ENCODE measurements at regions not wholly inside any gene's neighbourhood (a gene's known extent, or its start where the extent isn't known, plus 50 kb on each side); places are given as distances from the start of the nearest gene placed in this dataset.

DNA sequence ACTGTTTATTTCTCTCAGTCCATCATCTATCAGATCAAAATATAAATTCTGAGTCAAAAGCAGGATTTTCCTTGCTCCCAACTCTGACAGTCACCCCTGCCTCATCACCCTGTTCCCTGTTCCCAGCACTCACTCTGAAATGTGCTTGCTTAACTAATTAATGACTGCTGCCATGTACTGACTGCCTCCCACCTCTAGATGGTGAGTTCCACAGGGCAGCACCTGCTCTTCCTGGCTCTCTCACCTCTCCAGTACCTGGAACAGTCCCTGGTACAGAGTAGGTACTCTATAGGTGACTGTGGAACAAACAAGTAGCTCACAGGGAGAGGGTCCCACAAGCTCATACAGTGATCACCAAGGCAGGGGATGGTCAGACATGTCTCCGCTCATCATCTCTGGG is 114.3 kb upstream of the C16orf82 start:
- ATAC-seq (ENCODE audit: low read depth in 2 of 2): no peak
- Histone ChIP-seq H3K27ac (ENCODE audit: insufficient read depth, low read length, poor library complexity, severe bottlenecking) (no peak overlapping the region), H3K27me3 (ENCODE audit: control insufficient read depth, insufficient read depth, low read length) (peaks cover 2% of the 10 kb centered on the region), H3K4me3 (ENCODE audit: low read depth, low read length) (no peak overlapping the region), H3K36me3 (ENCODE audit: control insufficient read depth, insufficient read depth, low read length) (no peaks in the 10 kb centered on the region), H3K9me3 (ENCODE audit: control insufficient read depth in 2 of 2, low read length in 2 of 2) (no peaks in the 10 kb centered on the region), H3K4me1 (ENCODE audit: control insufficient read depth, insufficient read depth, low read length, poor library complexity, severe bottlenecking) (no peaks in the 10 kb centered on the region)
- peaks cover 0 to 4% (median 0%) of the 10 kb centered on the region in 4 donors for H3K4me1 Mint-ChIP-seq
- H3K27ac Mint-ChIP-seq: no peak overlapping the region
- peaks cover 0 to 4% (median 0%) of the 10 kb centered on the region in 7 donors for H3K9me3 Mint-ChIP-seq
- H3K4me3 Mint-ChIP-seq: no peak overlapping the region
- peaks cover 14% of the 10 kb centered on the region for H3K27me3 Mint-ChIP-seq
- DNase-seq: no peak
- H3K36me3 Mint-ChIP-seq: no peaks in the 10 kb centered on the region

GRCh38 chr16:26957283-26957859 is 109.4 kb upstream of the C16orf82 start:
- Histone ChIP-seq H3K36me3 (ENCODE audit: control insufficient read depth, insufficient read depth, low read length) (no peaks in the 10 kb centered on the region), H3K9me3 (ENCODE audit: control insufficient read depth in 2 of 2, low read length in 2 of 2) (no peaks in the 10 kb centered on the region), H3K27ac (ENCODE audit: insufficient read depth, low read length, poor library complexity, severe bottlenecking) (no peak overlapping the region), H3K27me3 (ENCODE audit: control insufficient read depth, insufficient read depth, low read length) (no peaks in the 10 kb centered on the region), H3K4me3 (ENCODE audit: low read depth, low read length) (no peak overlapping the region), H3K4me1 (ENCODE audit: control insufficient read depth, insufficient read depth, low read length, poor library complexity, severe bottlenecking) (no peaks in the 10 kb centered on the region)
- H3K27me3 Mint-ChIP-seq: peaks cover 8% of the 10 kb centered on the region
- H3K36me3 Mint-ChIP-seq: no peaks in the 10 kb centered on the region
- peaks cover 0 to 6% (median 0%) of the 10 kb centered on the region in 7 donors for H3K9me3 Mint-ChIP-seq
- ATAC-seq (ENCODE audit: low read depth in 2 of 2): no peak
- no peak overlapping the region for H3K27ac Mint-ChIP-seq
- H3K4me3 Mint-ChIP-seq: no peak overlapping the region
- no peak for DNase-seq
- H3K4me1 Mint-ChIP-seq: peaks cover 0 to 8% (median 3%) of the 10 kb centered on the region in 4 donors

GRCh38 chr16:26959416-26960009 is 107.2 kb upstream of the C16orf82 start:
- Mint-ChIP-seq H3K27ac (no peak overlapping the region), H3K9me3 (peaks cover 0 to 4% (median 0%) of the 10 kb centered on the region in 7 donors), H3K36me3 (no peaks in the 10 kb centered on the region), H3K4me3 (no peak overlapping the region), H3K4me1 (peaks cover 0 to 11% (median 5%) of the 10 kb centered on the region in 4 donors), H3K27me3 (peaks cover 12% of the 10 kb centered on the region)
- ATAC-seq (ENCODE audit: low read depth in 2 of 2) (no peak), DNase-seq (no peak)
- Histone ChIP-seq H3K9me3 (ENCODE audit: control insufficient read depth in 2 of 2, low read length in 2 of 2) (no peaks in the 10 kb centered on the region), H3K4me3 (ENCODE audit: low read depth, low read length) (no peak overlapping the region), H3K4me1 (ENCODE audit: control insufficient read depth, insufficient read depth, low read length, poor library complexity, severe bottlenecking) (no peaks in the 10 kb centered on the region), H3K27me3 (ENCODE audit: control insufficient read depth, insufficient read depth, low read length) (no peaks in the 10 kb centered on the region), H3K36me3 (ENCODE audit: control insufficient read depth, insufficient read depth, low read length) (no peaks in the 10 kb centered on the region), H3K27ac (ENCODE audit: insufficient read depth, low read length, poor library complexity, severe bottlenecking) (no peak overlapping the region)

GRCh38 chr16:26961459-26961858 is 105.3 kb upstream of the C16orf82 start:
- Histone ChIP-seq H3K4me3 (ENCODE audit: low read depth, low read length) (no peak overlapping the region), H3K4me1 (ENCODE audit: control insufficient read depth, insufficient read depth, low read length, poor library complexity, severe bottlenecking) (no peaks in the 10 kb centered on the region), H3K36me3 (ENCODE audit: control insufficient read depth, insufficient read depth, low read length) (no peaks in the 10 kb centered on the region), H3K27me3 (ENCODE audit: control insufficient read depth, insufficient read depth, low read length) (no peaks in the 10 kb centered on the region), H3K9me3 (ENCODE audit: control insufficient read depth in 2 of 2, low read length in 2 of 2) (no peaks in the 10 kb centered on the region), H3K27ac (ENCODE audit: insufficient read depth, low read length, poor library complexity, severe bottlenecking) (no peak overlapping the region)
- Mint-ChIP-seq H3K9me3 (peaks cover 0 to 4% (median 0%) of the 10 kb centered on the region in 7 donors), H3K4me3 (no peak overlapping the region), H3K27ac (no peak overlapping the region), H3K36me3 (no peaks in the 10 kb centered on the region), H3K4me1 (peaks cover 0 to 11% (median 5%) of the 10 kb centered on the region in 4 donors), H3K27me3 (peaks cover 9% of the 10 kb centered on the region)
- no peak for ATAC-seq (ENCODE audit: low read depth in 2 of 2)
- DNase-seq: no peak

GRCh38 chr16:26963109-26963508 is 103.6 kb upstream of the C16orf82 start:
- no peak overlapping the region for H3K4me3 Mint-ChIP-seq
- no peak overlapping the region for H3K27ac ChIP-seq (ENCODE audit: insufficient read depth, low read length, poor library complexity, severe bottlenecking)
- peaks cover 4% of the 10 kb centered on the region for H3K27me3 Mint-ChIP-seq
- H3K9me3 Mint-ChIP-seq: peaks cover 0 to 4% (median 0%) of the 10 kb centered on the region in 7 donors
- DNase-seq (peak in 1 of 3 donors; percentile 23), ATAC-seq (ENCODE audit: low read depth in 2 of 2) (no peak)
- H3K9me3 ChIP-seq (ENCODE audit: control insufficient read depth in 2 of 2, low read length in 2 of 2): no peaks in the 10 kb centered on the region
- no peak overlapping the region for H3K27ac Mint-ChIP-seq
- no peaks in the 10 kb centered on the region for H3K36me3 Mint-ChIP-seq
- no peak overlapping the region for H3K4me3 ChIP-seq (ENCODE audit: low read depth, low read length)
- H3K27me3 ChIP-seq (ENCODE audit: control insufficient read depth, insufficient read depth, low read length): no peaks in the 10 kb centered on the region
- peaks cover 0 to 11% (median 1%) of the 10 kb centered on the region in 4 donors for H3K4me1 Mint-ChIP-seq
- no peaks in the 10 kb centered on the region for H3K36me3 ChIP-seq (ENCODE audit: control insufficient read depth, insufficient read depth, low read length)
- no peaks in the 10 kb centered on the region for H3K4me1 ChIP-seq (ENCODE audit: control insufficient read depth, insufficient read depth, low read length, poor library complexity, severe bottlenecking)

DNA sequence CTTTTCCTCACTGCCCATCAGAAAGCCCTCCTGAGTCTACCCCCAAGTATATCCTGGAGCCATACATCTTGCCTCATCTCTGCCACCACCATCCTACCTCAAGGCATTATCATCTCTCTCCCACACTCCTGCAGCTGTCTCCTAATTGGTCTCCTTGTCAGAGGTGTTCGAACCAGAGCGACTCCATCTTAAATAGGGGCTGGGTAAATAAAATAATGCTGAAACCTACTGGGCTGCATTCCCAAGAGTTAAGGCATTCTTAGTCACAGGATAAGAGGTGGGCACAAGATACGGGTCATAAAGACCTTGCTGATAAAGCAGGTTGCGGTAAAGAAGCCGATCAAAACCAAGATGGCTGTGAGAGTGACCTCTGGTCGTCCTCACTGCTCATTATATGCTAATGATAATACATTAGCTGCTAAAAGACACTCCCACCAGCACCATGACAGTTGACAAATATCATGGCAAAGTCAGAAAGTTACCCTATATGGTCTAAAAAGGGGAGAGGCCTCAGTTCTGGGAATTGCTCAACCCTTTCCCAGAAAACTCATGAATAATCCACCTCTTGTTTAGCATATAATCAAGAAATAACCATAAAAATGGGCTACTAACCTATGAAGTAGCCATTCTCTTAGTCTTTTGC is 97.0 kb upstream of the C16orf82 start:
- Histone ChIP-seq H3K9me3 (ENCODE audit: control insufficient read depth in 2 of 2, low read length in 2 of 2) (no peaks in the 10 kb centered on the region), H3K27ac (ENCODE audit: insufficient read depth, low read length, poor library complexity, severe bottlenecking) (no peak overlapping the region), H3K4me1 (ENCODE audit: control insufficient read depth, insufficient read depth, low read length, poor library complexity, severe bottlenecking) (no peaks in the 10 kb centered on the region), H3K27me3 (ENCODE audit: control insufficient read depth, insufficient read depth, low read length) (no peaks in the 10 kb centered on the region), H3K4me3 (ENCODE audit: low read depth, low read length) (no peak overlapping the region), H3K36me3 (ENCODE audit: control insufficient read depth, insufficient read depth, low read length) (no peaks in the 10 kb centered on the region)
- Mint-ChIP-seq H3K27me3 (no peaks in the 10 kb centered on the region), H3K4me3 (no peak overlapping the region), H3K9me3 (peaks cover 0 to 1% (median 0%) of the 10 kb centered on the region in 7 donors), H3K27ac (no peak overlapping the region), H3K4me1 (no peaks in the 10 kb centered on the region), H3K36me3 (no peaks in the 10 kb centered on the region)
- no peak for DNase-seq
- no peak for ATAC-seq (ENCODE audit: low read depth in 2 of 2)

DNA sequence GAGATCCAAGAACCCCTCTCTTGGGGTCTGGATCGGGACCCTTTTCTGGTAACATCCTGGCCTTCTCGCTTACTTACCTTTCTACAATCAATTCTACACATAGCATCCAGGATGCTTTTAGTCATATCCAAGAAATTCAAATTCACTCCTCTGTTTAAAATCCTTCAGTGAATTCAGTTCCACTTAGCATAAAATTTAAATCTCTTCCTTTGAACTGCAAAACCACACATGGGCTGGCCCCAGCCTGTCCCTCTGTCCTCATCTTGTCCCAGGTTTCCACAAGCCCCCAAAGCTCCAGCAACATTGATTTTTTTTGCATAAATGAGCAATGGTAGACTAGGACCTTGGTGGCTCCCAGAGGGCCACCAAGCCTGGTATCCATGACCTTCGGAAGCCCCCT is 96.4 kb upstream of the C16orf82 start:
- ATAC-seq (ENCODE audit: low read depth in 2 of 2): no peak
- no peak for DNase-seq
- Histone ChIP-seq H3K4me3 (ENCODE audit: low read depth, low read length) (no peak overlapping the region), H3K4me1 (ENCODE audit: control insufficient read depth, insufficient read depth, low read length, poor library complexity, severe bottlenecking) (no peaks in the 10 kb centered on the region), H3K36me3 (ENCODE audit: control insufficient read depth, insufficient read depth, low read length) (no peaks in the 10 kb centered on the region), H3K27me3 (ENCODE audit: control insufficient read depth, insufficient read depth, low read length) (no peaks in the 10 kb centered on the region), H3K27ac (ENCODE audit: insufficient read depth, low read length, poor library complexity, severe bottlenecking) (no peak overlapping the region), H3K9me3 (ENCODE audit: control insufficient read depth in 2 of 2, low read length in 2 of 2) (no peaks in the 10 kb centered on the region)
- H3K4me1 Mint-ChIP-seq: no peaks in the 10 kb centered on the region
- peaks cover 0 to 1% (median 0%) of the 10 kb centered on the region in 7 donors for H3K9me3 Mint-ChIP-seq
- H3K27me3 Mint-ChIP-seq: no peaks in the 10 kb centered on the region
- H3K36me3 Mint-ChIP-seq: no peaks in the 10 kb centered on the region
- no peak overlapping the region for H3K27ac Mint-ChIP-seq
- no peak overlapping the region for H3K4me3 Mint-ChIP-seq
